Lung (tissue), 11 donors: ENCODE measurements at regions not wholly inside any gene's neighbourhood (a gene's known extent, or its start where the extent isn't known, plus 50 kb on each side); places are given as distances from the start of the nearest gene placed in this dataset.

Source experiments
- ATAC-seq: fragments of 200-7000 bp; cut with Tn5 transposase; one replicate; pipeline ENCODE4 v1.9.1; 2020; ENCODE audit warnings: moderate number of reproducible peaks; ENCODE audit not compliant: insufficient read depth, low FRiP score
- DNase-seq, 3 donors: peaks; one replicate each; pipeline ENCODE4 v3.0.0-alpha.2; 2013 to 2017
- H3K27ac ChIP-seq, 2 donors: one replicate each; pipeline ENCODE4 v1.5.1; 2013; ENCODE audit warnings: mild to moderate bottlenecking in 2 of 2, moderate library complexity in 2 of 2, control low read depth in 1 of 2, inconsistent platforms in 1 of 2, low read depth in 1 of 2, low read length in 1 of 2
- H3K27me3 ChIP-seq, 3 donors: one replicate each; pipeline ENCODE4 v1.5.1; 2013; ENCODE audit warnings: low read length in 2 of 3; ENCODE audit not compliant: control insufficient read depth in 3 of 3, insufficient read depth in 3 of 3
- H3K36me3 ChIP-seq, 4 donors: one replicate each; pipeline ENCODE4 v1.5.1; 2013; ENCODE audit warnings: low read length in 4 of 4, mild to moderate bottlenecking in 1 of 4, moderate library complexity in 1 of 4; ENCODE audit not compliant: control insufficient read depth in 4 of 4, insufficient read depth in 4 of 4
- H3K4me1 ChIP-seq, 5 donors: one replicate each; pipeline ENCODE4 v1.5.1; 2013; ENCODE audit warnings: low read length in 5 of 5, mild to moderate bottlenecking in 2 of 5, moderate library complexity in 1 of 5; ENCODE audit not compliant: control insufficient read depth in 5 of 5, insufficient read depth in 5 of 5
- H3K4me3 ChIP-seq: one replicate; pipeline ENCODE4 v1.5.1; 2013; ENCODE audit warnings: mild to moderate bottlenecking, control low read depth, moderate library complexity
- H3K9ac ChIP-seq, 2 donors: one replicate each; pipeline ENCODE4 v1.5.1; 2013; ENCODE audit warnings: low read length in 2 of 2, control low read depth in 1 of 2; ENCODE audit not compliant: insufficient read depth in 1 of 2
- H3K9me3 ChIP-seq, 4 donors: one replicate each; pipeline ENCODE4 v1.5.1; 2013; ENCODE audit warnings: low read length in 3 of 4, mild to moderate bottlenecking in 1 of 4, moderate library complexity in 1 of 4; ENCODE audit not compliant: control insufficient read depth in 4 of 4, insufficient read depth in 3 of 4
- CTCF ChIP-seq: IDR thresholded peaks from 2 replicates; pipeline ENCODE4 v1.5.1; 2012; ENCODE audit warnings: mild to moderate bottlenecking; ENCODE audit errors: control extremely low read depth, extremely low read depth
- WGBS, 2 donors: extraction: QIAGEN DNeasy Blood & Tissue Kit; methylation state at CpG; one replicate each; pipeline ENCODE4 v1.1.7; 2013; 5-methylcytosine and 5-hydroxymethylcytosine counted together
- donor health status: control.
- donor health status: control.
- donor health status: Bipolar disorder and iron deficiency.
- donor health status: healthy.
- donor health status: DM: yes; HTN: yes; CAD: no.

GRCh38 chr7:42460148-42460547, 223.1 kb upstream of the GLI3 start:
- DNase-seq = no peak

GRCh38 chr7:42457663-42458062, 220.7 kb upstream of the GLI3 start:
- Histone ChIP-seq H3K4me1 (no peaks in the 10 kb centered on the region), H3K36me3 (no peaks in the 10 kb centered on the region), H3K9me3 (no peaks in the 10 kb centered on the region), H3K4me3 (no peak overlapping the region), H3K27ac (no peak overlapping the region), H3K9ac (no peak overlapping the region), H3K27me3 (no peaks in the 10 kb centered on the region)
- no peak for ATAC-seq
- WGBS, 2 donors = 84 to 85% methylated on average over 3 of the region's 3 CpGs
- no peak for TF ChIP-seq CTCF
- no peak for DNase-seq

More at GRCh38 chr7:42460148-42460547, 223.1 kb upstream of the GLI3 start:
- H3K4me3 ChIP-seq = no peak overlapping the region
- H3K27me3 ChIP-seq = no peaks in the 10 kb centered on the region
- H3K9me3 ChIP-seq = no peaks in the 10 kb centered on the region
- no peak overlapping the region for H3K9ac ChIP-seq
- WGBS, 2 donors = 79 to 83% methylated on average over 2 of the region's 2 CpGs
- H3K4me1 ChIP-seq = no peaks in the 10 kb centered on the region
- no peak overlapping the region for H3K27ac ChIP-seq
- no peaks in the 10 kb centered on the region for H3K36me3 ChIP-seq
- ATAC-seq = no peak
- no peak for TF ChIP-seq CTCF

DNA sequence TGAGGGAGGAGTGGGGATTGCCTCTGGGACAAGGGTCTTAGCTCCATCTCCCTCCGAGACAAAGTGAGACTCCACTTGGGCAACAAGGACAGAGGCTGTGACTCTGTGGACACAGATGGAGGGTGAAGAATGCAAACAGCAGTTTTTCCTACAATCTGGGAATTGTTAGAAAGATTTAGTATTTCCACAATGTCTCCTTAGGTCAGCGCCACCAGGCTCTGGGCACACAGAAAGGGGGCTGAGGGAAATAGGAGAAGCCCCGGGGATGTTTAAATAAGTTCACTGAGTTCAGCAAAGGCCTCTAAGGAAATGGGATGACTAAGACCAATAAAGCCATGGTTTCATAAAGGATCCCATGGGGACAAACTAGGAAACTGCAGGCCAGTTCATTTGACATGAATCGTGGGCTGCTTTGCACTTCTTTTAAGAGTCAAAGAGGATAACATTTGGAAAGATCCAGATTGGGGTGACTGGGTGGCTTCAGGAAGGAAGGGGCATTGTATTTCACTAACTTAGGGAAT, 219.8 kb upstream of the GLI3 start:
- no peak overlapping the region for H3K9ac ChIP-seq
- no peak for TF ChIP-seq CTCF
- H3K4me1 ChIP-seq = no peaks in the 10 kb centered on the region
- H3K36me3 ChIP-seq = no peaks in the 10 kb centered on the region
- 79 to 85% methylated on average over 4 of the region's 4 CpGs for WGBS, 2 donors
- H3K4me3 ChIP-seq = no peak overlapping the region
- H3K27me3 ChIP-seq = no peaks in the 10 kb centered on the region
- no peaks in the 10 kb centered on the region for H3K9me3 ChIP-seq
- DNase-seq (no peak), ATAC-seq (no peak)
- no peak overlapping the region for H3K27ac ChIP-seq

DNA sequence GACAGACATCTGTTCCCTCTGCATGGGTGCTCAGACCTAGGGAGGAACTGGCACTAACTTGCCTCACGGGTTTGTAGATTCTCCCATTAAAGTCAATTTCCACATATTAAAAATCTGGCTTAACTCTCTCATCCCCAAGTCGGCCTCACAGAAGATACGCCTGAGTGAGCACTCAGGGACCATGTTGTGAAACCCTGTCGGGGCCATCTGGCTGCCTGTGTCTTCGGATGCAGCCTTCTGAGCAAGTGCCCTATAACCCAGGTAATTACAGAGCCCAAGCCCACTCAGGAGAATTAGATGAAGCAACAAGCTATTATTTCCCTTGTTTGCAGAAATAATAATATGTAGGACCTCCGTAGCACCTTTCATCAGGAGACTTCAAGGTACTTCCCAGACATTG, 219.3 kb upstream of the GLI3 start:
- no peak overlapping the region for H3K9ac ChIP-seq
- 87 to 91% methylated on average over 6 of the region's 6 CpGs for WGBS, 2 donors
- no peaks in the 10 kb centered on the region for H3K9me3 ChIP-seq
- H3K4me1 ChIP-seq = no peaks in the 10 kb centered on the region
- no peak overlapping the region for H3K4me3 ChIP-seq
- no peaks in the 10 kb centered on the region for H3K36me3 ChIP-seq
- no peak for DNase-seq
- H3K27me3 ChIP-seq = no peaks in the 10 kb centered on the region
- no peak for TF ChIP-seq CTCF
- no peak for ATAC-seq
- no peak overlapping the region for H3K27ac ChIP-seq
